ENCODE measurements at regions not wholly inside any gene's neighbourhood (a gene's known extent, or its start where the extent isn't known, plus 50 kb on each side); places are given as distances from the start of the nearest gene placed in this dataset.

GRCh38 chr9:3088219-3088618, 244.3 kb upstream of the PUM3 start:
- H3K9me3 Mint-ChIP-seq (ENCODE audit: unreplicated experiment): no peaks in the 10 kb centered on the region
- no peaks in the 10 kb centered on the region for H3K27me3 Mint-ChIP-seq (ENCODE audit: unreplicated experiment)
- no peak for TF ChIP-seq CTCF (IDR thresholded peaks at IDR 0.05; ENCODE audit: unreplicated experiment)
- H3K4me3 Mint-ChIP-seq (ENCODE audit: unreplicated experiment): no peak overlapping the region
- no peaks in the 10 kb centered on the region for H3K36me3 Mint-ChIP-seq (ENCODE audit: low read depth, unreplicated experiment)
- DNase-seq (ENCODE audit: low spot score): no peak
- H3K27ac Mint-ChIP-seq (ENCODE audit: unreplicated experiment): no peak overlapping the region
- no peaks in the 10 kb centered on the region for H3K4me1 Mint-ChIP-seq (ENCODE audit: unreplicated experiment)

GRCh38 chr9:3087697-3088096, 243.8 kb upstream of the PUM3 start:
- no peak for TF ChIP-seq CTCF (IDR thresholded peaks at IDR 0.05; ENCODE audit: unreplicated experiment)
- H3K4me3 Mint-ChIP-seq (ENCODE audit: unreplicated experiment): no peak overlapping the region

GRCh38 chr9:3080951-3081350, 237.1 kb upstream of the PUM3 start:
- Mint-ChIP-seq H3K27me3 (ENCODE audit: unreplicated experiment) (no peaks in the 10 kb centered on the region), H3K36me3 (ENCODE audit: low read depth, unreplicated experiment) (no peaks in the 10 kb centered on the region), H3K4me1 (ENCODE audit: unreplicated experiment) (no peaks in the 10 kb centered on the region), H3K4me3 (ENCODE audit: unreplicated experiment) (no peak overlapping the region), H3K27ac (ENCODE audit: unreplicated experiment) (no peak overlapping the region), H3K9me3 (ENCODE audit: unreplicated experiment) (no peaks in the 10 kb centered on the region)
- TF ChIP-seq CTCF (IDR thresholded peaks at IDR 0.05; ENCODE audit: unreplicated experiment): no peak
- no peak for DNase-seq (ENCODE audit: low spot score)

More at GRCh38 chr9:3087697-3088096, 243.8 kb upstream of the PUM3 start:
- Mint-ChIP-seq H3K36me3 (ENCODE audit: low read depth, unreplicated experiment) (no peaks in the 10 kb centered on the region), H3K9me3 (ENCODE audit: unreplicated experiment) (no peaks in the 10 kb centered on the region), H3K27me3 (ENCODE audit: unreplicated experiment) (no peaks in the 10 kb centered on the region), H3K4me1 (ENCODE audit: unreplicated experiment) (no peaks in the 10 kb centered on the region), H3K27ac (ENCODE audit: unreplicated experiment) (no peak overlapping the region)
- no peak for DNase-seq (ENCODE audit: low spot score)

GRCh38 chr9:3074247-3074646, 230.4 kb upstream of the PUM3 start:
- Mint-ChIP-seq H3K36me3 (ENCODE audit: low read depth, unreplicated experiment) (no peaks in the 10 kb centered on the region), H3K4me3 (ENCODE audit: unreplicated experiment) (no peak overlapping the region), H3K9me3 (ENCODE audit: unreplicated experiment) (no peaks in the 10 kb centered on the region), H3K27me3 (ENCODE audit: unreplicated experiment) (peaks cover 2% of the 10 kb centered on the region), H3K27ac (ENCODE audit: unreplicated experiment) (no peak overlapping the region), H3K4me1 (ENCODE audit: unreplicated experiment) (no peaks in the 10 kb centered on the region)
- DNase-seq (ENCODE audit: low spot score): no peak
- no peak for TF ChIP-seq CTCF (IDR thresholded peaks at IDR 0.05; ENCODE audit: unreplicated experiment)

- Mint-ChIP-seq H3K4me1 (ENCODE audit: unreplicated experiment) (no peaks in the 10 kb centered on the region), H3K27ac (ENCODE audit: unreplicated experiment) (no peak overlapping the region), H3K36me3 (ENCODE audit: low read depth, unreplicated experiment) (no peaks in the 10 kb centered on the region), H3K9me3 (ENCODE audit: unreplicated experiment) (no peaks in the 10 kb centered on the region), H3K27me3 (ENCODE audit: unreplicated experiment) (peaks cover 2% of the 10 kb centered on the region), H3K4me3 (ENCODE audit: unreplicated experiment) (no peak overlapping the region)
- DNase-seq (ENCODE audit: low spot score): no peak
- TF ChIP-seq CTCF (IDR thresholded peaks at IDR 0.05; ENCODE audit: unreplicated experiment): no peak
These were observed 222.7 kb upstream of the PUM3 start for GRCh38 chr9:3066591-3066990.

All from endothelial cell (in vitro differentiated cells).